ENCODE measurements at regions not wholly inside any gene's neighbourhood (a gene's known extent, or its start where the extent isn't known, plus 50 kb on each side); places are given as distances from the start of the nearest gene placed in this dataset.

- no peak overlapping the region for H2BK5ac ChIP-seq (ENCODE audit: insufficient read length, low read length)
- no peak for DNase-seq
- no peak overlapping the region for H2BK120ac ChIP-seq (ENCODE audit: low read depth, low read length, poor library complexity, severe bottlenecking)
- H2BK20ac ChIP-seq (ENCODE audit: low read depth, low read length, poor library complexity, severe bottlenecking): no peak overlapping the region
- peaks cover 7% of the 10 kb centered on the region for H3K27me3 Mint-ChIP-seq (ENCODE audit: low read depth)
- H3T11ph ChIP-seq (ENCODE audit: low read length): no peak overlapping the region
- no peak overlapping the region for H3K56ac ChIP-seq (ENCODE audit: insufficient read length, low read depth, low read length)
- no peak overlapping the region for H4K8ac ChIP-seq (replicated peaks; ENCODE audit: insufficient read length, low read depth, low read length)
- no CpG with 5 or more reads among the region's 11 CpGs for WGBS (ENCODE audit: extremely low coverage, insufficient read length, low lambda C conversion rate)
- no peak overlapping the region for H3K27ac Mint-ChIP-seq
- no peak overlapping the region for H2BK12ac ChIP-seq (ENCODE audit: insufficient read length, low read depth, low read length)
- H4K20me1 ChIP-seq (ENCODE audit: control insufficient read depth, insufficient read depth, insufficient read length): no peaks in the 10 kb centered on the region
- no peak overlapping the region for H3K18ac ChIP-seq (ENCODE audit: insufficient read length, low read depth, low read length)
- H3K4me1 ChIP-seq (ENCODE audit: insufficient read depth, low read length): 0 out of 2 replicates have a peak, but pooled peaks cover 2% of the 10 kb centered on the region
- H3K4ac ChIP-seq (ENCODE audit: low read depth, low read length): no peak overlapping the region
- H3K27me3 ChIP-seq (ENCODE audit: insufficient read depth, low read length): no peaks in the 10 kb centered on the region
- no peak overlapping the region for H4K91ac ChIP-seq (ENCODE audit: insufficient read length, low read depth, low read length)
- no peak overlapping the region for H3K23ac ChIP-seq (ENCODE audit: insufficient read length, low read depth, low read length)
- H3K4me3 Mint-ChIP-seq: no peak overlapping the region
- H3K27ac ChIP-seq (ENCODE audit: insufficient read length, low read depth, low read length): no peak overlapping the region
- no peak overlapping the region for H2AFZ ChIP-seq (ENCODE audit: low read length)
- H3K4me2 ChIP-seq (ENCODE audit: insufficient read depth, insufficient read length, low read length): no peak overlapping the region
- peaks cover 19 to 22% of the 10 kb centered on the region in 2 experiments for H3K4me1 Mint-ChIP-seq
- no peak overlapping the region for H2AK5ac ChIP-seq (ENCODE audit: insufficient read length, low read length)
- H4K5ac ChIP-seq (ENCODE audit: insufficient read length, low read depth, low read length): no peak overlapping the region
- no peak overlapping the region for H2BK15ac ChIP-seq (ENCODE audit: low read depth, low read length)
- H3K36me3 Mint-ChIP-seq (ENCODE audit: insufficient read depth in 1 of 3, low read depth in 3 of 3): peaks cover 1 to 16% (median 16%) of the 10 kb centered on the region in 3 experiments; a peak in 5 of 7 replicates
- H3K9ac ChIP-seq (ENCODE audit: extremely low read depth, insufficient read length, low read length): no peak overlapping the region
- H3K9me3 ChIP-seq (ENCODE audit: control insufficient read depth, low read depth, low read length): no peaks in the 10 kb centered on the region
- TF ChIP-seq, protein P1, sequence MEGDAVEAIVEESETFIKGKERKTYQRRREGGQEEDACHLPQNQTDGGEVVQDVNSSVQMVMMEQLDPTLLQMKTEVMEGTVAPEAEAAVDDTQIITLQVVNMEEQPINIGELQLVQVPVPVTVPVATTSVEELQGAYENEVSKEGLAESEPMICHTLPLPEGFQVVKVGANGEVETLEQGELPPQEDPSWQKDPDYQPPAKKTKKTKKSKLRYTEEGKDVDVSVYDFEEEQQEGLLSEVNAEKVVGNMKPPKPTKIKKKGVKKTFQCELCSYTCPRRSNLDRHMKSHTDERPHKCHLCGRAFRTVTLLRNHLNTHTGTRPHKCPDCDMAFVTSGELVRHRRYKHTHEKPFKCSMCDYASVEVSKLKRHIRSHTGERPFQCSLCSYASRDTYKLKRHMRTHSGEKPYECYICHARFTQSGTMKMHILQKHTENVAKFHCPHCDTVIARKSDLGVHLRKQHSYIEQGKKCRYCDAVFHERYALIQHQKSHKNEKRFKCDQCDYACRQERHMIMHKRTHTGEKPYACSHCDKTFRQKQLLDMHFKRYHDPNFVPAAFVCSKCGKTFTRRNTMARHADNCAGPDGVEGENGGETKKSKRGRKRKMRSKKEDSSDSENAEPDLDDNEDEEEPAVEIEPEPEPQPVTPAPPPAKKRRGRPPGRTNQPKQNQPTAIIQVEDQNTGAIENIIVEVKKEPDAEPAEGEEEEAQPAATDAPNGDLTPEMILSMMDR (conservative IDR thresholded peaks at IDR 0.05): peak; percentile 76
- H3K23me2 ChIP-seq (ENCODE audit: insufficient read length, low read depth, low read length, poor library complexity, severe bottlenecking): no peaks in the 10 kb centered on the region
- peaks cover 3% of the 10 kb centered on the region in 2 experiments; a peak in 2 of 5 replicates for H3K9me3 Mint-ChIP-seq
- H3K14ac ChIP-seq (ENCODE audit: insufficient read depth, low read length): no peak overlapping the region
- H3K79me2 ChIP-seq (ENCODE audit: insufficient read depth, low read length): no peaks in the 10 kb centered on the region
- no peaks in the 10 kb centered on the region for H3K79me1 ChIP-seq (ENCODE audit: insufficient read depth, low read depth, low read length, poor library complexity, severe bottlenecking)
These were observed 116.8 kb upstream of the SHISA3 start for GRCh38 chr4:42280327-42281095.

All from H9 (cell line).